NT2/D1 (cell line): ENCODE measurements at regions not wholly inside any gene's neighbourhood (a gene's known extent, or its start where the extent isn't known, plus 50 kb on each side); places are given as distances from the start of the nearest gene placed in this dataset.

Experiments used
- SUZ12 ChIP-seq: IDR thresholded peaks from 2 replicates; pipeline ENCODE4 v1.6.1; 2011; ENCODE audit not compliant: insufficient read length, insufficient read depth; ENCODE audit errors: extremely low read depth
- YY1 ChIP-seq: IDR thresholded peaks from 2 replicates; pipeline ENCODE4 v1.6.1; 2011; ENCODE audit not compliant: insufficient read length, insufficient read depth
- ZNF274 ChIP-seq: IDR thresholded peaks from 2 replicates; pipeline ENCODE4 v1.6.1; 2011; ENCODE audit warnings: mild to moderate bottlenecking, low read depth, low read length

GRCh38 chr14:95980402-95980801 is 58.8 kb upstream of the C14orf132 start:
- TF ChIP-seq ZNF274 (no peak), YY1 (no peak), SUZ12 (no peak)
